ENCODE measurements at regions not wholly inside any gene's neighbourhood (a gene's known extent, or its start where the extent isn't known, plus 50 kb on each side); places are given as distances from the start of the nearest gene placed in this dataset.

DNA sequence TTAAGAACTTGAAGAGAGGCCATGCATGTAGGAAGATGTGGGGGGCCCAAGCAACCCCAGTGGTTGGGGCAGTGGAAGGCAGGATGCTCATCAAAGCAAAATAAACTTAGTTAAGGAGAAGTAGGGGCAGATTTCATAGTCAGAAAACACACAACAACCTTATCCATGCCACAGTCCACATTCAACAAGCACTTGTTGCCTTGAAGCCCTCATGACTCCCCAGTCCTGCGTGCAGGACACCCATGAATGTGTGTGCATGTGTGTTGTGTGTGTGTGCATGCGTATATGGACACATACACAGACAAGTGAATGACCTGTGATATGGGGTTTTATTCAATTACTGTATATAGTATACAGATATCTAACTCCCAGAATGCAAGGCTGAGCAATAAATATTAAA, 186.9 kb downstream of the PSMG1 start:
- ATAC-seq = no peak
- Mint-ChIP-seq H3K4me3 (no peak overlapping the region), H3K27ac (no peak overlapping the region), H3K9me3 (ENCODE audit: low read depth) (no peaks in the 10 kb centered on the region), H3K4me1 (peaks cover 27% of the 10 kb centered on the region), H3K27me3 (peaks cover 21% of the 10 kb centered on the region), H3K36me3 (peaks cover 1% of the 10 kb centered on the region)
- CTCF ChIA-PET = no interaction called here
- no peak for DNase-seq

DNA sequence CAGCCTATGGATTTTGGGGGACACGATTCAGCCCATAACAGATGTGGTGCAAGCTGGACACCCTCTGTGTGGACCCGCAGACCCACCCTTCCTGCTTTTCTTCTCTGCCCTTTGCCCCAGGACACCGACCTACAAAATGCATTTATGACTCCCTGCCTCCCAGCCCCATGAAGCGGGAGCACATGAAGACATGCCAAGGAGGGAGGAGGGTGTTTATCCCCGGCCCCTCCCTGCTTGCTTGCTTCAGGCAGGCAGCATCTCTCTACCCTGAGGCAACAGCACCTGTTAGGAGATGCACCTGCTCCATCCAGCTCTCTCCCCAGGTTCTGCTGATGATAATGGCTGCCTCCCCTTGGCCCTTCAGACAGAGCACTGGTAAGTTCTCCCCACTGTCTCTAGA, 187.5 kb downstream of the PSMG1 start:
- peaks cover 1% of the 10 kb centered on the region for H3K36me3 Mint-ChIP-seq
- H3K4me1 Mint-ChIP-seq = peaks cover 21% of the 10 kb centered on the region
- H3K27me3 Mint-ChIP-seq = peaks cover 21% of the 10 kb centered on the region
- DNase-seq (no peak), ATAC-seq (no peak)
- H3K27ac Mint-ChIP-seq = no peak overlapping the region
- H3K9me3 Mint-ChIP-seq (ENCODE audit: low read depth) = no peaks in the 10 kb centered on the region
- no peak overlapping the region for H3K4me3 Mint-ChIP-seq
- CTCF ChIA-PET = no interaction called here

GRCh38 chr21:38995071-38995669, 188.1 kb downstream of the PSMG1 start:
- no peaks in the 10 kb centered on the region for H3K9me3 Mint-ChIP-seq (ENCODE audit: low read depth)
- H3K4me1 Mint-ChIP-seq = peaks cover 16% of the 10 kb centered on the region
- H3K4me3 Mint-ChIP-seq = no peak overlapping the region
- ATAC-seq (no peak), DNase-seq (no peak)
- peaks cover 21% of the 10 kb centered on the region for H3K27me3 Mint-ChIP-seq
- no peak overlapping the region for H3K27ac Mint-ChIP-seq
- H3K36me3 Mint-ChIP-seq = peaks cover 1% of the 10 kb centered on the region
- CTCF ChIA-PET = no interaction called here

DNA sequence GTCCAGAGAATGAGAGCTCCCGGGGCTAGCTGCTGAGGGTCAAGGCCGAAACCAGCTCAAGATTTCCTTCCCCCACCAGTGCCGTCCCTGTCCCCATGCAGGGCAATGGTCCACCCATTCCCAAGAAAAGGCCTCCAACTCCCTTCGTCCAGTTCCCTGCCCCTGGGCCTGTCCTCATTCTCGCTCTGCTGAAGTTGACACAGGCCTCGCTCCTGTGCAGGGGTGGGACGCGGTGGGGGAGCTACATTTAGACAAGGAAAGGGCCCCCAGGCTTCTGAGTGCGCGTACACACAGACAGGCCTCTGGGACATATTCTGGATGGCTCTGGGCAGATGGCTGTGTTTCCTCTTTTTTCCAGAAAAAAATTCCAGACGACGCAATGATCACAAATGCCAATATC, 188.3 kb downstream of the ETS2 start:
- peaks cover 27% of the 10 kb centered on the region for H3K27me3 Mint-ChIP-seq
- H3K4me3 Mint-ChIP-seq = no peak overlapping the region
- no peaks in the 10 kb centered on the region for H3K9me3 Mint-ChIP-seq (ENCODE audit: low read depth)
- ATAC-seq (no peak), DNase-seq (no peak)
- CTCF ChIA-PET = interaction anchor here (1.5 kb wide), 1 partner anchor 38 kb away, joined by 3 read pairs; no protein-coding TSS in a partner anchor
- H3K4me1 Mint-ChIP-seq = peaks cover 12% of the 10 kb centered on the region
- peaks cover 1% of the 10 kb centered on the region for H3K36me3 Mint-ChIP-seq
- H3K27ac Mint-ChIP-seq = no peak overlapping the region

- CTCF ChIA-PET = interaction anchor here (1.5 kb wide), 1 partner anchor 37 kb away, joined by 3 read pairs; no protein-coding TSS in a partner anchor
- Mint-ChIP-seq H3K27ac (no peak overlapping the region), H3K4me3 (no peak overlapping the region), H3K27me3 (peaks cover 28% of the 10 kb centered on the region), H3K4me1 (peaks cover 14% of the 10 kb centered on the region), H3K36me3 (peaks cover 1% of the 10 kb centered on the region), H3K9me3 (ENCODE audit: low read depth) (no peaks in the 10 kb centered on the region)
- no peak for DNase-seq
- ATAC-seq = no peak
Observed at GRCh38 chr21:38993561-38993960, 187.8 kb downstream of the ETS2 start.

DNA sequence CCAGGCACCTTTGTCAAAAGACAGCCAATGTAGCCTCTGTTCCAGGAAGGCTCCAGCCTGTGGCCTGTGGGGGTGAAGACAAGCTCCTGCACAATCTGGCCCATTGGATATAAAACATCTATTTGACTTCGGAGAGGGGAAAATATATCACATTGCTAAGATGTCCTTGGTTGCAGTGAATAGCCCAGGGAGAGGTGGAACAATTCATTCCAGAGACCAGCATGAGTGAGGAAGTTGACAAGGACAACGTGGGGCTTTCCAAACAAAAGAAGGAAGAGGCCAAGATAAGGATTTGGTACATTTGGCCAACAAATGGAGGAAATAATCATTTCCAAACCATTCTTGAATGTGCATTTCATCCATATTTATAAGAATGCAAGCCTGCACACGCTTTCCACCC, 187.0 kb downstream of the ETS2 start:
- peaks cover 30% of the 10 kb centered on the region for H3K27me3 Mint-ChIP-seq
- CTCF ChIA-PET = interaction anchor here (1.5 kb wide), 1 partner anchor 36 kb away, joined by 3 read pairs; no protein-coding TSS in a partner anchor
- ATAC-seq = no peak

GRCh38 chr21:38990424-38990794, 184.7 kb downstream of the ETS2 start:
- Mint-ChIP-seq H3K27me3 (peaks cover 29% of the 10 kb centered on the region), H3K36me3 (no peaks in the 10 kb centered on the region), H3K4me3 (no peak overlapping the region), H3K4me1 (peaks cover 10% of the 10 kb centered on the region), H3K9me3 (ENCODE audit: low read depth) (no peaks in the 10 kb centered on the region), H3K27ac (no peak overlapping the region)
- CTCF ChIA-PET = no interaction called here
- no peak for ATAC-seq
- DNase-seq = no peak

More for the DNA sequence above, 187.0 kb downstream of the ETS2 start:
- Mint-ChIP-seq H3K4me3 (no peak overlapping the region), H3K9me3 (ENCODE audit: low read depth) (no peaks in the 10 kb centered on the region), H3K4me1 (peaks cover 8% of the 10 kb centered on the region), H3K36me3 (no peaks in the 10 kb centered on the region), H3K27ac (no peak overlapping the region)
- DNase-seq = no peak

- Mint-ChIP-seq H3K27ac (no peak overlapping the region), H3K4me3 (no peak overlapping the region), H3K4me1 (peaks cover 15% of the 10 kb centered on the region), H3K36me3 (no peaks in the 10 kb centered on the region), H3K9me3 (ENCODE audit: low read depth) (no peaks in the 10 kb centered on the region), H3K27me3 (peaks cover 27% of the 10 kb centered on the region)
- ATAC-seq = no peak
- DNase-seq = no peak
- CTCF ChIA-PET = no interaction called here
Observed at GRCh38 chr21:38989745-38990423, 184.2 kb downstream of the ETS2 start.

- no peaks in the 10 kb centered on the region for H3K9me3 Mint-ChIP-seq (ENCODE audit: low read depth)
- no peak overlapping the region for H3K27ac Mint-ChIP-seq
- CTCF ChIA-PET = no interaction called here
- ATAC-seq (no peak), DNase-seq (no peak)
- H3K36me3 Mint-ChIP-seq = no peaks in the 10 kb centered on the region
- peaks cover 20% of the 10 kb centered on the region for H3K4me1 Mint-ChIP-seq
- peaks cover 25% of the 10 kb centered on the region for H3K27me3 Mint-ChIP-seq
- H3K4me3 Mint-ChIP-seq = no peak overlapping the region
Observed at GRCh38 chr21:38989379-38989744, 183.6 kb downstream of the ETS2 start.

DNA sequence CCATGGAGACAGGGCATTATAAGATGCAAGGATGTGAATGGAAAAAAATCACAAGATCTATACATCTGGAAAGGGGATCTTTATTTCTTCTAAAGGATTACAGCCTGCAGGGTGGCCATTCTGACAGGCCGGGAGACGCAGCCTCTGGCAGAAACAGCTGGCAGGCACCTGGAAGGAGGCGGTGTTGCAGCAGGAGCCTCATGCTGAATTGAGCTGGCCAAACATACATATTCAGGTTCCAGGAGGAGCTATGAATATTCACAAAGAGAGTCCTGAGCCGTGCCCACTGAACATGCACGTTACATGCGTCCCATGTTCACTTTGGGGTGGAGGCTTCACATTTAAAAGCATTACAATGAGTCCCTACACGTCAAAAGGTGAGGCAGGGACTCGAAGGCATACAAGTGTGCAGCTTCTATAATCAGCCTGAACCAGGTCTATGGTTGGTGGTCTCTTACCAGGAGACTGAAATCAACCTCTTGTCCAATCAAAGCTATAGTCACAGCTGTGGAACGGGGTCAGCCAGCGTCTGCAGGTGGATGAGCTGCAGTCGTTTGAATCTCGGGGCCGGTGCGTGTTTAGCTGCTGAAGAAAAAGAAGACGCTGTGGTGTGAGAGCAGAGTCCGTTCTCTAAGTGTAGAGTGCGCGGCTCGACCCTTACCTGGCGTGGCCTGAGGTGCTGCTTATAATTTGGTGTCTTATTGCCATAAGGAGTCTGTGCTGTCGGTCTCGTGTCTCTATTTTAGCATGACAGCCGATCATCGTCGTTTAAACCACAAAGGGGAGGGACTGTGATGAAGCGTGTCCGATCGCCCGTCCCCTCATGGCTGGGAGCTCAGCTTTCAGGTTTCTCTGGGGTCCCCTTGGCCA, 183.0 kb downstream of the ETS2 start:
- Mint-ChIP-seq H3K36me3 (no peaks in the 10 kb centered on the region), H3K27me3 (peaks cover 25% of the 10 kb centered on the region), H3K27ac (no peak overlapping the region), H3K4me1 (peaks cover 26% of the 10 kb centered on the region), H3K9me3 (ENCODE audit: low read depth) (no peaks in the 10 kb centered on the region), H3K4me3 (no peak overlapping the region)
- DNase-seq (no peak), ATAC-seq (no peak)
- CTCF ChIA-PET = no interaction called here

GRCh38 chr21:38987633-38988508, 182.1 kb downstream of the ETS2 start:
- no peak for DNase-seq
- Mint-ChIP-seq H3K4me3 (no peak overlapping the region), H3K36me3 (peaks cover 2% of the 10 kb centered on the region), H3K9me3 (ENCODE audit: low read depth) (no peaks in the 10 kb centered on the region), H3K27ac (no peak overlapping the region), H3K27me3 (peaks cover 25% of the 10 kb centered on the region), H3K4me1 (peaks cover 26% of the 10 kb centered on the region)
- no peak for ATAC-seq
- CTCF ChIA-PET = no interaction called here

- Mint-ChIP-seq H3K36me3 (peaks cover 2% of the 10 kb centered on the region), H3K4me3 (no peak overlapping the region), H3K27ac (no peak overlapping the region), H3K4me1 (peaks cover 26% of the 10 kb centered on the region), H3K27me3 (peaks cover 25% of the 10 kb centered on the region), H3K9me3 (ENCODE audit: low read depth) (no peaks in the 10 kb centered on the region)
- CTCF ChIA-PET = interaction anchor here (1.0 kb wide), 1 partner anchor 151 kb away, joined by 3 read pairs; no protein-coding TSS in a partner anchor
- no peak for DNase-seq
- no peak for ATAC-seq
Observed at GRCh38 chr21:38986806-38987632, 181.3 kb downstream of the ETS2 start.

All from activated CD8-positive, alpha-beta memory T cell treated with anti-CD3 and anti-CD28 coated beads, Interleukin-2, amount 10 ng/mL, durations not matched to agents 7 days and 5 days (primary cell).